ENCODE measurements at regions not wholly inside any gene's neighbourhood (a gene's known extent, or its start where the extent isn't known, plus 50 kb on each side); places are given as distances from the start of the nearest gene placed in this dataset.

GRCh38 chr14:106286697-106287290 is 760.4 kb downstream of the TMEM121 start:
- Histone ChIP-seq H3K79me1 (ENCODE audit: low read depth, low read length) (no peaks in the 10 kb centered on the region), H2BK15ac (ENCODE audit: low read length) (no peak overlapping the region), H3K23me2 (ENCODE audit: low read depth, low read length) (no peaks in the 10 kb centered on the region), H4K20me1 (replicated peaks in 1 of 2; ENCODE audit: control insufficient read depth in 1 of 2, insufficient read depth in 2 of 2, low read length in 2 of 2) (no peaks in the 10 kb centered on the region), H3K56ac (replicated peaks; ENCODE audit: insufficient read length, low read depth, low read length) (no peak overlapping the region), H3K4me1 (replicated peaks in 1 of 4; ENCODE audit: control insufficient read depth in 3 of 4, insufficient read depth in 4 of 4, low read length in 3 of 4) (no peaks in the 10 kb centered on the region), H3K27ac (ENCODE audit: low read depth, low read length) (no peak overlapping the region), H3K36me3 (ENCODE audit: control insufficient read depth in 2 of 4, insufficient read depth in 4 of 4, low read length in 3 of 4) (peaks cover 0 to 2% (median 0%) of the 10 kb centered on the region in 4 experiments; a peak in 1 of 8 replicates), H3K79me2 (ENCODE audit: control insufficient read depth in 1 of 2, insufficient read depth in 2 of 2, low read length in 2 of 2) (no peaks in the 10 kb centered on the region), H2AK5ac (ENCODE audit: low read depth, low read length) (no peak overlapping the region), H2BK120ac (replicated peaks; ENCODE audit: low read depth, low read length) (no peak overlapping the region), H2BK20ac (ENCODE audit: low read length) (no peak overlapping the region), H2BK12ac (ENCODE audit: low read depth, low read length) (no peak overlapping the region), H4K5ac (ENCODE audit: insufficient read length, low read depth, low read length) (no peak overlapping the region), H3K9me3 (ENCODE audit: insufficient read depth in 2 of 2, low read depth in 1 of 2, low read length in 1 of 2) (peaks cover 48 to 76% of the 10 kb centered on the region in 2 experiments), H2AFZ (ENCODE audit: low read length) (no peak overlapping the region), H3K4me3 (ENCODE audit: extremely low read depth in 1 of 4, insufficient read depth in 2 of 4, low read depth in 3 of 4, low read length in 4 of 4) (no peak overlapping the region), H4K8ac (ENCODE audit: extremely low read depth, insufficient read depth, low read length) (no peak overlapping the region), H3K23ac (ENCODE audit: insufficient read length) (no peak overlapping the region), H3K4me2 (ENCODE audit: insufficient read depth in 1 of 2, low read depth in 2 of 2, low read length in 2 of 2) (no peak overlapping the region), H4K91ac (replicated peaks; ENCODE audit: insufficient read length, low read length) (no peak overlapping the region), H3K9ac (replicated peaks in 1 of 4; ENCODE audit: extremely low read depth in 1 of 4, low read depth in 3 of 4, low read length in 3 of 4) (no peak overlapping the region), H3K4ac (replicated peaks; ENCODE audit: insufficient read length, low read depth, low read length) (no peak overlapping the region), H3K14ac (ENCODE audit: insufficient read length) (no peak overlapping the region), H2BK5ac (ENCODE audit: low read depth, low read length) (no peak overlapping the region), H3K27me3 (replicated peaks in 1 of 4; ENCODE audit: control insufficient read depth in 3 of 4, extremely low read depth in 1 of 4, insufficient read depth in 3 of 4, low read length in 3 of 4) (no peaks in the 10 kb centered on the region), H3K18ac (ENCODE audit: extremely low read depth, low read length) (no peak overlapping the region)
- WGBS, 2 experiments (ENCODE audit: extremely low coverage in 1 of 2, insufficient coverage in 1 of 2, insufficient read length in 1 of 2, insufficient replicate concordance in 2 of 2, low coverage in 1 of 2, low lambda C conversion rate in 2 of 2, missing lambda C conversion rate in 1 of 2) = 92% methylated on average over 30 of the region's 41 CpGs; no CpG with 5 or more reads in 1 of the 2 experiments
- ChIA-PET CTCF (ENCODE audit: partially characterized antibody) (interaction anchor here (1.0 kb wide), 1 partner anchor 9 kb away, joined by 3 read pairs; no protein-coding TSS in a partner anchor), POLR2A (ENCODE audit: partially characterized antibody) (no interaction called here)
- TF ChIP-seq TCF12 (IDR thresholded peaks at IDR 0.05; ENCODE audit: low read depth, low read length) (no peak), SUZ12 (IDR thresholded peaks at IDR 0.05; ENCODE audit: low read length) (no peak), EZH2 (IDR thresholded peaks at IDR 0.05; ENCODE audit: low read depth, low read length, severe bottlenecking) (no peak), JUND (IDR thresholded peaks at IDR 0.05; ENCODE audit: low read length) (no peak), CTCF (IDR thresholded peaks at IDR 0.05; ENCODE audit: control extremely low read depth in 1 of 3, insufficient read depth in 1 of 3, low read depth in 1 of 3, low read length in 3 of 3) (peak; percentile 2 to 19 (median 13); a peak in 3 of 4 replicates), SIN3A (conservative IDR thresholded peaks at IDR 0.05 in 1 of 2, IDR thresholded peaks at IDR 0.05 in 1 of 2; ENCODE audit: low read depth in 1 of 2, low read length in 2 of 2) (no peak), PHF8 (conservative IDR thresholded peaks at IDR 0.05; ENCODE audit: low read depth, low read length) (no peak), RAD21 (IDR thresholded peaks at IDR 0.05 in 1 of 2, conservative IDR thresholded peaks at IDR 0.05 in 1 of 2; ENCODE audit: low read depth in 2 of 2, low read length in 2 of 2) (no peak)
- DNase-seq (ENCODE audit: low read depth in 1 of 2, low spot score in 2 of 2) (no peak), FAIRE-seq (no peak)

Measured in H1 (cell line).